Right atrium auricular region (tissue), 2 donors: ENCODE measurements at regions not wholly inside any gene's neighbourhood (a gene's known extent, or its start where the extent isn't known, plus 50 kb on each side); places are given as distances from the start of the nearest gene placed in this dataset.
"Not testable (repeated sequence)": the region's sequence is repeated elsewhere in the genome, so short reads cannot be mapped to it uniquely, and the experiment has no call there.

Experiments
- DNase-seq: peaks from one replicate; pipeline ENCODE4 v3.0.0-alpha.2; 2019; ENCODE audit warnings: low spot score
- H3K27ac ChIP-seq, 2 donors: fragments of 200-600 bp; sonication (generic); 1 replicate in 1 of 2; 2 replicates in 1 of 2; pipeline ENCODE4 v1.5.1; 2016 to 2019
- H3K27me3 ChIP-seq, 2 donors: fragments of 200-600 bp; sonication (generic); one replicate each; pipeline versions ENCODE4 v1.5.1 to v1.6.0; 2017 to 2019
- H3K36me3 ChIP-seq: fragments of 200-600 bp; sonication (generic); one replicate; pipeline ENCODE4 v1.5.1; 2016
- H3K4me1 ChIP-seq, 2 donors: fragments of 200-600 bp; sonication (generic); one replicate each; pipeline versions ENCODE4 v1.5.1 to v1.6.0; 2017 to 2019
- H3K4me3 ChIP-seq, 2 donors: fragments of 200-600 bp; sonication (generic); 1 replicate in 1 of 2; 2 replicates in 1 of 2; pipeline ENCODE4 v1.5.1; 2017 to 2019; ENCODE audit warnings: mild to moderate bottlenecking in 1 of 2, moderate library complexity in 1 of 2
- H3K9me3 ChIP-seq, 2 donors: fragments of 200-600 bp; sonication (generic); one replicate each; pipeline ENCODE4 v1.5.1; 2019
- TF ChIP-seq, protein P1 (sequence below), 2 donors: fragments of 200-600 bp; sonication (generic); IDR thresholded peaks; one replicate each; pipeline ENCODE4 v1.5.1; 2019; ENCODE audit warnings: antibody characterized with exemption in 2 of 2

DNA sequence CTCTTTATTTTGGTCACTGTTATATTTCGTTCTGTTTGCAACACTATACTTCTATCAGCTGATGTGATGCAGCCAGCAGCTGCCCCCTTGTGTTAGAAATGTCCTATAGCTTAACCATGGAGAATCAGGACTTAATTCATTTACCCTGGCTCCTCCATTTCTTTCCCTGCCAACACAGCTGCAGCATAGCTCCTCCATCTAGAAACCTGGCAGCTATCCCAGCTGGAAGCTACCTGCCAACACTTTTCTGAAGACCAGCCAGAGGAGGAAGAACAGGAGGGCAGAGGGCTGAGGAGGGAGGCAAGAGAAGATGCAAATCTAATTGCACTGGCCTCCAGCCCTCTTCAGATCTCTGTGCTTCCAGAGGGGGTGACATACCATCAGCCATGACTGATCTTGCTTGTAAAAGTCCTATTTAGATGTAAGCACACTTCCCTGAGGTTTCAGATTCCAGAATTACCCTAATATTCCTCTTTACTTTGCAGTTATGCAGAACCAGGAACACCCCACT is 156.8 kb upstream of the TMEM260 start:
- Histone ChIP-seq H3K9me3 (no peaks in the 10 kb centered on the region), H3K4me3 (no peak overlapping the region), H3K4me1 (no peaks in the 10 kb centered on the region), H3K36me3 (no peaks in the 10 kb centered on the region), H3K27me3 (no peaks in the 10 kb centered on the region), H3K27ac (no peak overlapping the region)
- TF ChIP-seq, protein P1, sequence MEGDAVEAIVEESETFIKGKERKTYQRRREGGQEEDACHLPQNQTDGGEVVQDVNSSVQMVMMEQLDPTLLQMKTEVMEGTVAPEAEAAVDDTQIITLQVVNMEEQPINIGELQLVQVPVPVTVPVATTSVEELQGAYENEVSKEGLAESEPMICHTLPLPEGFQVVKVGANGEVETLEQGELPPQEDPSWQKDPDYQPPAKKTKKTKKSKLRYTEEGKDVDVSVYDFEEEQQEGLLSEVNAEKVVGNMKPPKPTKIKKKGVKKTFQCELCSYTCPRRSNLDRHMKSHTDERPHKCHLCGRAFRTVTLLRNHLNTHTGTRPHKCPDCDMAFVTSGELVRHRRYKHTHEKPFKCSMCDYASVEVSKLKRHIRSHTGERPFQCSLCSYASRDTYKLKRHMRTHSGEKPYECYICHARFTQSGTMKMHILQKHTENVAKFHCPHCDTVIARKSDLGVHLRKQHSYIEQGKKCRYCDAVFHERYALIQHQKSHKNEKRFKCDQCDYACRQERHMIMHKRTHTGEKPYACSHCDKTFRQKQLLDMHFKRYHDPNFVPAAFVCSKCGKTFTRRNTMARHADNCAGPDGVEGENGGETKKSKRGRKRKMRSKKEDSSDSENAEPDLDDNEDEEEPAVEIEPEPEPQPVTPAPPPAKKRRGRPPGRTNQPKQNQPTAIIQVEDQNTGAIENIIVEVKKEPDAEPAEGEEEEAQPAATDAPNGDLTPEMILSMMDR (IDR thresholded peaks at IDR 0.05), result peak; percentile 45 to 79
- no peak for DNase-seq

GRCh38 chr14:56423544-56423943 is 156.1 kb upstream of the TMEM260 start:
- H3K9me3 ChIP-seq, result no peaks in the 10 kb centered on the region
- H3K4me3 ChIP-seq, result no peak overlapping the region
- H3K27me3 ChIP-seq, result no peaks in the 10 kb centered on the region
- H3K4me1 ChIP-seq, result no peaks in the 10 kb centered on the region
- no peak for DNase-seq
- TF ChIP-seq, protein P1 (IDR thresholded peaks at IDR 0.05), result no peak
- H3K36me3 ChIP-seq, result no peaks in the 10 kb centered on the region
- H3K27ac ChIP-seq, result no peak overlapping the region

GRCh38 chr14:56431013-56431412 is 148.6 kb upstream of the TMEM260 start:
- Histone ChIP-seq H3K27ac (no peak overlapping the region), H3K9me3 (no peaks in the 10 kb centered on the region), H3K4me1 (no peaks in the 10 kb centered on the region), H3K36me3 (no peaks in the 10 kb centered on the region), H3K4me3 (no peak overlapping the region), H3K27me3 (no peaks in the 10 kb centered on the region)
- TF ChIP-seq, protein P1 (IDR thresholded peaks at IDR 0.05), result no peak
- DNase-seq, result no peak

DNA sequence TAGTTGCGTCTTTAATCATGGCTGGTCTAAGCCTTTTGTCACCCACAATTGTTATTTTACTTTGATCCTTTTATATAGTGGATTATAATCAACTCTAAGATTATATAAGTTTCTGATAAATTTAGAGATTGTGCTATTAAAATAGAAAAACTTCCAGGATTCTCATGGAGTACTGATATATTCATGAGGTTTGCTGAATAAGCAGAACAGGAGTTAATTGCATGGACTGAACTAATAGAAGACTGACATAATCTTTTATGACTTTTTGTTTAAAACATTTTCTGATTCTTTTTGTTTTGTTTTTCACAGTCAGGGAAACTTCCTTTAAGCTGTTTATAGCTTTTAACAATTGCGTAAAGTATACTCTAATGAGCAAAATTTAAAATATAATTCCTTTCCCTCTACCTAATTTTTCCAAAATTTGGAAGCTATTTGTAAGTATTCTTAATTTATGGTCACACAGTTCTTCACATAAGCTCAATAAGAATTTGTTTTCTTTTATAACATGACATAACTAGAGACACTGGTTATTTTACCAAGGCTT is 129.9 kb upstream of the TMEM260 start:
- TF ChIP-seq, protein P1 (IDR thresholded peaks at IDR 0.05), result no peak
- no peaks in the 10 kb centered on the region for H3K27me3 ChIP-seq
- no peaks in the 10 kb centered on the region for H3K36me3 ChIP-seq
- no peak overlapping the region for H3K27ac ChIP-seq
- H3K4me3 ChIP-seq, result no peak overlapping the region
- DNase-seq, result no peak
- H3K9me3 ChIP-seq, result peaks cover 0 to 6% of the 10 kb centered on the region in 2 donors
- H3K4me1 ChIP-seq, result no peaks in the 10 kb centered on the region

DNA sequence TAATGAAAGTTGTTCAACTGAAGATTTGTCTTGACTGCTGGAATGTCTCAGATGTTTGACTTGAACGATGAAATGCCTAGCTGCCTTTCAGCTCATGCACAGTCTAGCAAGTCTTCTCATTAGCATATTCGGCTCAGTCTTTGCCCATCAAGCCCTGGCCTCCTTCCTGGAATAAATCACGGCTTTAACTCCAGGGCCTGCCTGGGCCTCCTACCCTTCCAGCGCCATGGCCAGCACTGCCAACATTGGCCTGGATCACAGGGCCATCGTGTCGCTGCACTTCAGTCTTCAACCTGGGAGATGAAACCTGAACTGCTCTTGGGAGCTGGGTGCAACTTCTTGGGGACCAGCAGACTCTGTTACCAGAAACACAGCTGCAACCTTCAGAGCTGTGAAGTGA is 126.7 kb upstream of the TMEM260 start:
- peaks cover 0 to 6% of the 10 kb centered on the region in 2 donors for H3K9me3 ChIP-seq
- no peaks in the 10 kb centered on the region for H3K4me1 ChIP-seq
- no peaks in the 10 kb centered on the region for H3K36me3 ChIP-seq
- H3K27me3 ChIP-seq, result no peaks in the 10 kb centered on the region
- DNase-seq, result no peak
- H3K4me3 ChIP-seq, result no peak overlapping the region
- no peak overlapping the region for H3K27ac ChIP-seq
- TF ChIP-seq, protein P1 (IDR thresholded peaks at IDR 0.05), result no peak

- not testable (repeated sequence) for H3K9me3 ChIP-seq, H3K27ac ChIP-seq, H3K27me3 ChIP-seq, H3K4me1 ChIP-seq, H3K36me3 ChIP-seq, H3K4me3 ChIP-seq, DNase-seq
These were observed 124.9 kb upstream of the TMEM260 start for GRCh38 chr14:56454680-56455079.
